GM19455 (cell line): ENCODE measurements at regions not wholly inside any gene's neighbourhood (a gene's known extent, or its start where the extent isn't known, plus 50 kb on each side); places are given as distances from the start of the nearest gene placed in this dataset.
"Not testable (repeated sequence)": the region's sequence is repeated elsewhere in the genome, so short reads cannot be mapped to it uniquely, and the experiment has no call there.

ENCODE experiments used
- ATAC-seq: cut with Tn5 transposase; IDR thresholded peaks from one replicate; pipeline ENCODE4 v1.9.1; 2021; ENCODE audit not compliant: unreplicated experiment

- ATAC-seq = no peak
Observed at GRCh38 chr3:35200056-35200455, 439.3 kb upstream of the ARPP21 start.

GRCh38 chr3:35201211-35201610 lies 438.1 kb upstream of the ARPP21 start:
- ATAC-seq = no peak

GRCh38 chr3:35215525-35216500 lies 423.5 kb upstream of the ARPP21 start:
- no peak for ATAC-seq

GRCh38 chr3:35216501-35217266 lies 422.6 kb upstream of the ARPP21 start:
- ATAC-seq = no peak

GRCh38 chr3:35223632-35224394 lies 415.5 kb upstream of the ARPP21 start:
- ATAC-seq = no peak

- ATAC-seq = no peak
Observed at GRCh38 chr3:35224565-35225295, 414.6 kb upstream of the ARPP21 start.

GRCh38 chr3:35241236-35241635 lies 398.1 kb upstream of the ARPP21 start:
- ATAC-seq = no peak

- no peak for ATAC-seq
Observed at GRCh38 chr3:35254917-35255316, 384.4 kb upstream of the ARPP21 start.

- no peak for ATAC-seq
Observed at GRCh38 chr3:35257641-35258040, 381.7 kb upstream of the ARPP21 start.

GRCh38 chr3:35262406-35262805 lies 376.9 kb upstream of the ARPP21 start:
- ATAC-seq = no peak

GRCh38 chr3:35263477-35263876 lies 375.8 kb upstream of the ARPP21 start:
- ATAC-seq = no peak

- not testable (repeated sequence) for ATAC-seq
Observed at GRCh38 chr3:35266065-35266464, 373.3 kb upstream of the ARPP21 start.

GRCh38 chr3:35275768-35276167 lies 363.6 kb upstream of the ARPP21 start:
- ATAC-seq = no peak

GRCh38 chr3:35276568-35276967 lies 362.8 kb upstream of the ARPP21 start:
- no peak for ATAC-seq

GRCh38 chr3:35291471-35292236 lies 347.7 kb upstream of the ARPP21 start:
- no peak for ATAC-seq

GRCh38 chr3:35292568-35292967 lies 346.8 kb upstream of the ARPP21 start:
- ATAC-seq = no peak

- no peak for ATAC-seq
Observed at GRCh38 chr3:35295906-35296305, 343.4 kb upstream of the ARPP21 start.

- ATAC-seq = no peak
Observed at GRCh38 chr3:35296533-35296932, 342.8 kb upstream of the ARPP21 start.

GRCh38 chr3:35296944-35297343 lies 342.4 kb upstream of the ARPP21 start:
- ATAC-seq = not testable (repeated sequence)

- ATAC-seq = no peak
Observed at GRCh38 chr3:35305406-35305805, 333.9 kb upstream of the ARPP21 start.
